ENCODE measurements at regions not wholly inside any gene's neighbourhood (a gene's known extent, or its start where the extent isn't known, plus 50 kb on each side); places are given as distances from the start of the nearest gene placed in this dataset.
"Not testable (repeated sequence)": the region's sequence is repeated elsewhere in the genome, so short reads cannot be mapped to it uniquely, and the experiment has no call there.

- H3K4me3 ChIP-seq (replicated peaks in 1 of 2; ENCODE audit: low read depth in 2 of 2, low read length in 2 of 2) = no peak overlapping the region
- TF ChIP-seq CTCF (IDR thresholded peaks at IDR 0.05; ENCODE audit: low read depth, low read length) = no peak
- DNase-seq (ENCODE audit: low read depth in 2 of 2) = no peak
Observed at GRCh38 chr5:118407958-118408357, 580.4 kb downstream of the DTWD2 start.

GRCh38 chr5:118405650-118406061 is 582.7 kb downstream of the DTWD2 start:
- no peak for DNase-seq (ENCODE audit: low read depth in 2 of 2)
- no peak overlapping the region for H3K4me3 ChIP-seq (replicated peaks in 1 of 2; ENCODE audit: low read depth in 2 of 2, low read length in 2 of 2)
- TF ChIP-seq CTCF (IDR thresholded peaks at IDR 0.05; ENCODE audit: low read depth, low read length) = no peak

- TF ChIP-seq CTCF (IDR thresholded peaks at IDR 0.05; ENCODE audit: low read depth, low read length) = no peak
- DNase-seq (ENCODE audit: low read depth in 2 of 2) = no peak
Observed at GRCh38 chr5:118397236-118397635, 591.1 kb downstream of the DTWD2 start.

GRCh38 chr5:118392491-118392890 is 595.9 kb downstream of the DTWD2 start:
- TF ChIP-seq CTCF (IDR thresholded peaks at IDR 0.05; ENCODE audit: low read depth, low read length) = no peak
- H3K4me3 ChIP-seq (replicated peaks in 1 of 2; ENCODE audit: low read depth in 2 of 2, low read length in 2 of 2) = no peak overlapping the region
- no peak for DNase-seq (ENCODE audit: low read depth in 2 of 2)

More at GRCh38 chr5:118397236-118397635, 591.1 kb downstream of the DTWD2 start:
- no peak overlapping the region for H3K4me3 ChIP-seq (replicated peaks in 1 of 2; ENCODE audit: low read depth in 2 of 2, low read length in 2 of 2)

- H3K4me3 ChIP-seq (replicated peaks in 1 of 2; ENCODE audit: low read depth in 2 of 2, low read length in 2 of 2); DNase-seq (ENCODE audit: low read depth in 2 of 2): not testable (repeated sequence)
Observed at GRCh38 chr5:118382931-118383330, 605.4 kb downstream of the DTWD2 start.

- no peak for TF ChIP-seq CTCF (IDR thresholded peaks at IDR 0.05; ENCODE audit: low read depth, low read length)
- no peak overlapping the region for H3K4me3 ChIP-seq (replicated peaks in 1 of 2; ENCODE audit: low read depth in 2 of 2, low read length in 2 of 2)
- DNase-seq (ENCODE audit: low read depth in 2 of 2) = no peak
Observed at GRCh38 chr5:118379470-118379869, 608.9 kb downstream of the DTWD2 start.

- no peak for TF ChIP-seq CTCF (IDR thresholded peaks at IDR 0.05; ENCODE audit: low read depth, low read length)
- DNase-seq (ENCODE audit: low read depth in 2 of 2) = no peak
- H3K4me3 ChIP-seq (replicated peaks in 1 of 2; ENCODE audit: low read depth in 2 of 2, low read length in 2 of 2) = no peak overlapping the region
Observed at GRCh38 chr5:118378959-118379358, 609.4 kb downstream of the DTWD2 start.
